ENCODE measurements at regions not wholly inside any gene's neighbourhood (a gene's known extent, or its start where the extent isn't known, plus 50 kb on each side); places are given as distances from the start of the nearest gene placed in this dataset.

GRCh38 chr7:85736085-85736484, 549.2 kb upstream of the SEMA3D start:
- intact Hi-C loops (cut with micrococcal nuclease): no loop called here
- H3K9me3 Mint-ChIP-seq (ENCODE audit: unreplicated experiment): peaks cover 28% of the 10 kb centered on the region
- ChIA-PET CTCF (interaction anchor here (0.8 kb wide), 1 partner anchor 40 kb away, joined by 3 read pairs; no protein-coding TSS in a partner anchor), POLR2A (no interaction called here)
- no peaks in the 10 kb centered on the region for H3K4me1 Mint-ChIP-seq (ENCODE audit: insufficient read depth, unreplicated experiment)
- H3K27me3 Mint-ChIP-seq (ENCODE audit: insufficient read depth, unreplicated experiment): no peaks in the 10 kb centered on the region
- H3K36me3 Mint-ChIP-seq (ENCODE audit: insufficient read depth, unreplicated experiment): peaks cover 6% of the 10 kb centered on the region
- no TSS peak for BruUV-seq (replicated peaks)
- H3K27ac Mint-ChIP-seq (ENCODE audit: low read depth, unreplicated experiment): no peak overlapping the region
- no peak overlapping the region for H3K4me3 Mint-ChIP-seq (ENCODE audit: unreplicated experiment)
- DNase-seq (ENCODE audit: unreplicated experiment): no peak
- TF ChIP-seq CTCF (IDR thresholded peaks at IDR 0.05; ENCODE audit: unreplicated experiment): no peak

- CTCF ChIA-PET: interaction anchor here (1.0 kb wide), 1 partner anchor 69 kb away, joined by 4 read pairs; no protein-coding TSS in a partner anchor
- no peak for DNase-seq (ENCODE audit: unreplicated experiment)
- Mint-ChIP-seq H3K27me3 (ENCODE audit: insufficient read depth, unreplicated experiment) (no peaks in the 10 kb centered on the region), H3K36me3 (ENCODE audit: insufficient read depth, unreplicated experiment) (peaks cover 6% of the 10 kb centered on the region), H3K4me1 (ENCODE audit: insufficient read depth, unreplicated experiment) (peaks cover 3% of the 10 kb centered on the region), H3K27ac (ENCODE audit: low read depth, unreplicated experiment) (no peak overlapping the region), H3K9me3 (ENCODE audit: unreplicated experiment) (peaks cover 25% of the 10 kb centered on the region), H3K4me3 (ENCODE audit: unreplicated experiment) (no peak overlapping the region)
- intact Hi-C loops (cut with micrococcal nuclease): no loop called here
- TF ChIP-seq CTCF (IDR thresholded peaks at IDR 0.05; ENCODE audit: unreplicated experiment): no peak
- POLR2A ChIA-PET: no interaction called here
- BruUV-seq (replicated peaks): no TSS peak
These were observed 548.0 kb upstream of the SEMA3D start for GRCh38 chr7:85734823-85735222.

GRCh38 chr7:85733169-85733915, 546.5 kb upstream of the SEMA3D start:
- Mint-ChIP-seq H3K4me3 (ENCODE audit: unreplicated experiment) (no peak overlapping the region), H3K36me3 (ENCODE audit: insufficient read depth, unreplicated experiment) (no peaks in the 10 kb centered on the region), H3K4me1 (ENCODE audit: insufficient read depth, unreplicated experiment) (peaks cover 13% of the 10 kb centered on the region), H3K9me3 (ENCODE audit: unreplicated experiment) (peaks cover 20% of the 10 kb centered on the region), H3K27ac (ENCODE audit: low read depth, unreplicated experiment) (no peak overlapping the region), H3K27me3 (ENCODE audit: insufficient read depth, unreplicated experiment) (no peaks in the 10 kb centered on the region)
- intact Hi-C loops (cut with micrococcal nuclease): no loop called here
- no TSS peak for BruUV-seq (replicated peaks)
- TF ChIP-seq CTCF (IDR thresholded peaks at IDR 0.05; ENCODE audit: unreplicated experiment): no peak
- ChIA-PET CTCF (interaction anchor here (0.5 to 0.9 kb wide), 4 partner anchors 16 to 740 kb away, joined by 3 to 4 read pairs (median 4); no protein-coding TSS in a partner anchor), POLR2A (no interaction called here)
- DNase-seq (ENCODE audit: unreplicated experiment): no peak

GRCh38 chr7:85730012-85730411, 543.2 kb upstream of the SEMA3D start:
- Mint-ChIP-seq H3K4me1 (ENCODE audit: insufficient read depth, unreplicated experiment) (peaks cover 13% of the 10 kb centered on the region), H3K36me3 (ENCODE audit: insufficient read depth, unreplicated experiment) (no peaks in the 10 kb centered on the region), H3K9me3 (ENCODE audit: unreplicated experiment) (peaks cover 7% of the 10 kb centered on the region), H3K4me3 (ENCODE audit: unreplicated experiment) (no peak overlapping the region), H3K27me3 (ENCODE audit: insufficient read depth, unreplicated experiment) (no peaks in the 10 kb centered on the region), H3K27ac (ENCODE audit: low read depth, unreplicated experiment) (no peak overlapping the region)
- no peak for DNase-seq (ENCODE audit: unreplicated experiment)
- intact Hi-C loops (cut with micrococcal nuclease): no loop called here
- ChIA-PET POLR2A (no interaction called here), CTCF (interaction anchor here (1.0 kb wide), 1 partner anchor 21 kb away, joined by 3 read pairs; no protein-coding TSS in a partner anchor)
- no peak for TF ChIP-seq CTCF (IDR thresholded peaks at IDR 0.05; ENCODE audit: unreplicated experiment)
- no TSS peak for BruUV-seq (replicated peaks)

Data from MCF 10A (cell line).